ENCODE measurements at regions not wholly inside any gene's neighbourhood (a gene's known extent, or its start where the extent isn't known, plus 50 kb on each side); places are given as distances from the start of the nearest gene placed in this dataset.

GRCh38 chr7:138303230-138304070, 156.6 kb upstream of the TRIM24 start:
- TF ChIP-seq DPF2 (IDR thresholded peaks at IDR 0.05) (no peak), YY1 (IDR thresholded peaks at IDR 0.05; ENCODE audit: low read depth, low read length) (peak; percentile 28; the same call in 1 of the 2 replicates), CEBPZ (IDR thresholded peaks at IDR 0.05; ENCODE audit: low read depth, low read length) (no peak)
- CTCF ChIA-PET, result interaction anchor here (0.8 kb wide), 1 partner anchor 11 kb away, joined by 3 read pairs; no protein-coding TSS in a partner anchor
- in situ Hi-C loops (cut with MboI), result no loop called here
- SMC1A ChIA-PET (ENCODE audit: uncharacterized antibody, unreplicated experiment), result no interaction called here
- no peaks in the 10 kb centered on the region for H3K27me3 ChIP-seq (replicated peaks in 1 of 2; ENCODE audit: control insufficient read depth in 2 of 2, insufficient read depth in 2 of 2, low read length in 1 of 2)
- no peak for ATAC-seq
- H3K4me1 ChIP-seq (ENCODE audit: control insufficient read depth, insufficient read depth, low read length), result no peaks in the 10 kb centered on the region
- H3K9me3 ChIP-seq (replicated peaks; ENCODE audit: control insufficient read depth, insufficient read depth, low read length), result no peaks in the 10 kb centered on the region
- intact Hi-C loops (cut with micrococcal nuclease; ENCODE audit: unreplicated experiment), result no loop called here
- RAD21 ChIA-PET (ENCODE audit: unreplicated experiment), result no interaction called here
- no peak overlapping the region for H3K27ac ChIP-seq (ENCODE audit: control insufficient read depth, insufficient read depth)
- H2AFZ ChIP-seq (ENCODE audit: control insufficient read depth, low read depth, low read length), result no peak overlapping the region
- POLR2A ChIA-PET, result no interaction called here
- no peak for DNase-seq (ENCODE audit: low read depth, low spot score)
- 63% methylated on average over 6 of the region's 6 CpGs for WGBS (ENCODE audit: insufficient coverage, insufficient replicate concordance, low lambda C conversion rate, missing lambda C conversion rate)
- H4K20me1 ChIP-seq (ENCODE audit: control insufficient read depth, insufficient read depth), result no peaks in the 10 kb centered on the region
- H3K9ac ChIP-seq (ENCODE audit: control insufficient read depth, insufficient read depth, low read length), result no peak overlapping the region
- H3K4me3 ChIP-seq, result no peak overlapping the region
- H3K79me2 ChIP-seq (ENCODE audit: control insufficient read depth, insufficient read depth, low read length), result no peaks in the 10 kb centered on the region
- no TSS peak for BruUV-seq (replicated peaks)
- no peak for FAIRE-seq
- no peak overlapping the region for H3K4me2 ChIP-seq (ENCODE audit: control insufficient read depth, insufficient read depth)
- no peaks in the 10 kb centered on the region for H3K36me3 ChIP-seq (ENCODE audit: control insufficient read depth in 2 of 2, insufficient read depth in 2 of 2, low read length in 1 of 2)

GRCh38 chr7:138304071-138304320, 156.1 kb upstream of the TRIM24 start:
- no peak overlapping the region for H3K4me2 ChIP-seq (ENCODE audit: control insufficient read depth, insufficient read depth)
- CTCF ChIA-PET, result no interaction called here
- intact Hi-C loops (cut with micrococcal nuclease; ENCODE audit: unreplicated experiment) (no loop called here), in situ Hi-C loops (cut with MboI) (no loop called here)
- 77% methylated on average over 1 of the region's 1 CpG for WGBS (ENCODE audit: insufficient coverage, insufficient replicate concordance, low lambda C conversion rate, missing lambda C conversion rate)
- H2AFZ ChIP-seq (ENCODE audit: control insufficient read depth, low read depth, low read length), result no peak overlapping the region
- RAD21 ChIA-PET (ENCODE audit: unreplicated experiment), result no interaction called here
- H3K9ac ChIP-seq (ENCODE audit: control insufficient read depth, insufficient read depth, low read length), result no peak overlapping the region
- no peak overlapping the region for H3K4me3 ChIP-seq
- H3K27me3 ChIP-seq (replicated peaks in 1 of 2; ENCODE audit: control insufficient read depth in 2 of 2, insufficient read depth in 2 of 2, low read length in 1 of 2), result no peaks in the 10 kb centered on the region
- SMC1A ChIA-PET (ENCODE audit: uncharacterized antibody, unreplicated experiment), result no interaction called here
- TF ChIP-seq ATF2 (IDR thresholded peaks at IDR 0.05; ENCODE audit: low read length) (no peak), YY1 (IDR thresholded peaks at IDR 0.05; ENCODE audit: low read depth, low read length) (no peak), E2F8 (IDR thresholded peaks at IDR 0.05; ENCODE audit: low read depth, partially characterized antibody) (no peak), CBX5 (IDR thresholded peaks at IDR 0.05; ENCODE audit: low read depth) (no peak), TCF12 (IDR thresholded peaks at IDR 0.05; ENCODE audit: low read depth, low read length) (no peak)
- FAIRE-seq (no peak), ATAC-seq (no peak), DNase-seq (ENCODE audit: low read depth, low spot score) (no peak)
- no peak overlapping the region for H3K27ac ChIP-seq (ENCODE audit: control insufficient read depth, insufficient read depth)
- no peaks in the 10 kb centered on the region for H4K20me1 ChIP-seq (ENCODE audit: control insufficient read depth, insufficient read depth)
- BruUV-seq (replicated peaks), result no TSS peak
- no peaks in the 10 kb centered on the region for H3K4me1 ChIP-seq (ENCODE audit: control insufficient read depth, insufficient read depth, low read length)
- H3K36me3 ChIP-seq (ENCODE audit: control insufficient read depth in 2 of 2, insufficient read depth in 2 of 2, low read length in 1 of 2), result no peaks in the 10 kb centered on the region
- H3K79me2 ChIP-seq (ENCODE audit: control insufficient read depth, insufficient read depth, low read length), result no peaks in the 10 kb centered on the region
- no peaks in the 10 kb centered on the region for H3K9me3 ChIP-seq (replicated peaks; ENCODE audit: control insufficient read depth, insufficient read depth, low read length)
- POLR2A ChIA-PET, result no interaction called here
